ENCODE measurements at regions not wholly inside any gene's neighbourhood (a gene's known extent, or its start where the extent isn't known, plus 50 kb on each side); places are given as distances from the start of the nearest gene placed in this dataset.

DNA sequence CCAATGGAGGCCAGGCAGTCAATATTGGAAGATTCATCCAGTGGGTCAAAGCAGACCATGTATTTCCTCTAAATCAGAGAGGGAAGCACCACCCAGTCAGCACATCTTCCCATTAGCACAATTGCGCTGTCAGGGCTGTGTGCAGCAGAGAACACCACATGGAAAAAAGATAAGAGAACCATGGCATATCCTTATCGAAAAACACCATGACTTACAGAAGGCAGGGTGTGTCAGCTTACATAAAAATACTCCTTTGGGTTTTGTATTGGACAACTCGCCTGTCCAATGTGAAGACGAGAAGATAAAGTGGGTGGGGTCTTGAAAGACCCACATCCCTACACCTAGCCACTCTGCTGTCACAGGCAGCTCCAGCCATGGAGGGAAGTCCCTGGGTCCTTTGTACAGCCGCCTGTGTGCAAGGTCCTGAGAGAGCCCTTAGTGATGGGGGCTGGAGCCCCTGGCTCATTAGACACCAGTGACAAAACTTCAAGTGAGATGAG is 71.9 kb upstream of the SPATA31E1 start:
- TF ChIP-seq, protein P1, sequence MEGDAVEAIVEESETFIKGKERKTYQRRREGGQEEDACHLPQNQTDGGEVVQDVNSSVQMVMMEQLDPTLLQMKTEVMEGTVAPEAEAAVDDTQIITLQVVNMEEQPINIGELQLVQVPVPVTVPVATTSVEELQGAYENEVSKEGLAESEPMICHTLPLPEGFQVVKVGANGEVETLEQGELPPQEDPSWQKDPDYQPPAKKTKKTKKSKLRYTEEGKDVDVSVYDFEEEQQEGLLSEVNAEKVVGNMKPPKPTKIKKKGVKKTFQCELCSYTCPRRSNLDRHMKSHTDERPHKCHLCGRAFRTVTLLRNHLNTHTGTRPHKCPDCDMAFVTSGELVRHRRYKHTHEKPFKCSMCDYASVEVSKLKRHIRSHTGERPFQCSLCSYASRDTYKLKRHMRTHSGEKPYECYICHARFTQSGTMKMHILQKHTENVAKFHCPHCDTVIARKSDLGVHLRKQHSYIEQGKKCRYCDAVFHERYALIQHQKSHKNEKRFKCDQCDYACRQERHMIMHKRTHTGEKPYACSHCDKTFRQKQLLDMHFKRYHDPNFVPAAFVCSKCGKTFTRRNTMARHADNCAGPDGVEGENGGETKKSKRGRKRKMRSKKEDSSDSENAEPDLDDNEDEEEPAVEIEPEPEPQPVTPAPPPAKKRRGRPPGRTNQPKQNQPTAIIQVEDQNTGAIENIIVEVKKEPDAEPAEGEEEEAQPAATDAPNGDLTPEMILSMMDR (IDR thresholded peaks at IDR 0.05) = no peak
- no peaks in the 10 kb centered on the region for H3K9me3 ChIP-seq
- no peak for DNase-seq (ENCODE audit: low spot score in 2 of 2)
- H3K27me3 ChIP-seq = no peaks in the 10 kb centered on the region
- intact Hi-C loops (cut with DNase I) = no loop called here
- H3K4me3 ChIP-seq = no peak overlapping the region
- no peaks in the 10 kb centered on the region for H3K4me1 ChIP-seq
- no peak overlapping the region for H3K27ac ChIP-seq
- H3K36me3 ChIP-seq = no peaks in the 10 kb centered on the region

DNA sequence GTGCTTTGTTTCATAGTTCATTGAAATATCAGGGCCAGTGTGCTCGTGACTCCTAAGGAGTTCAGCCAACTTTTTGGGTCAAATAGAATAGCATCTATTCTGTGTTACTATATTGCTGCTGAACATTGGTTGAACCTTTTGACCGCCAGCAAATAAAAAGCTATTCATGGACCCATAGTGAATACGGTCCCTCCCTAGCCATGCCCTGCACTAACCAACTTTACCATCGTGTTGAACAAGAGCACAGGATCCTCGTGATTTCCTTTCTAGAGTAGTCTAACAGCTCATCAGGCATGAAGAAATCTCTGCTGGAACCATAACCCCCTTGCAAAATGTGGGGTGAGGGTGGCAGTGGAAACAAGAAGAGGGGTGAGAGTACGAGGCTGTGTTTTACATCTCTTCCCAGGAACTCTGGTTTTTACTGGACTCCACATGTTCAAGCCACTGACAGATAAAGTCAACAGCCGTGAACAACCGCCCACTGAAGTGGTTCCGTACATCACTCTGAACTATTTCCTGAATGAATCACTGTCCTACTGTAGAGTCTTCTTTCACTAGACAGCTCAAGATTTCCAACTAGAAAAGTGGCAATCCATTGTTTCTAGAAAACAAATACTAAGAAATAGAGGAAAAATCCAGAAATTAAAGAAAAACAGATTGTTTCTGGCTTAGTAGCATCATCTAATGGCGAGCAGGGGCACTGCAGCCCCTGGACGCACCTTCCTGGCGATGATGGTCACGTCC is 70.1 kb upstream of the SPATA31E1 start:
- Histone ChIP-seq H3K27ac (no peak overlapping the region), H3K4me3 (no peak overlapping the region), H3K27me3 (no peaks in the 10 kb centered on the region), H3K36me3 (no peaks in the 10 kb centered on the region), H3K9me3 (no peaks in the 10 kb centered on the region), H3K4me1 (no peaks in the 10 kb centered on the region)
- TF ChIP-seq, protein P1 (IDR thresholded peaks at IDR 0.05) = peak; percentile 42 to 72 (median 57)
- no peak for DNase-seq (ENCODE audit: low spot score in 2 of 2)
- intact Hi-C loops (cut with DNase I) = loop anchor here (1.0 kb wide), 1 partner anchor 128 kb away; no protein-coding TSS in a partner anchor

DNA sequence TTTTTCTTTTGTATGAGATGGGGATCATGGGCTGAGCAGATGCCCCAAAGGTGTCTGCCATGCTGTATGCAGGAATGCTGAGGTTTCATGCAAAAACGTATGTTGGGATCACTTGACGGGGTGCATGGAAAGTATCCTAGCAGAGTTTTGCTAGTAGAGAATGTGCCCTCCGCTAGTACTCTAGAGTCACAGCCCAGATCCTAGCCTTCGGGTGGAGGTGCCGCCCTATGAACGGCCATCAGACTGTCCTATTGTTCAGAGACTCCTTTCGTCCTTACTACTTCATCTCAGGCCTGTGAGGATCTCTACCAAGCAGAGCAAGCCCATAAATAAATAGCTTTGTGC is 69.6 kb upstream of the SPATA31E1 start:
- Histone ChIP-seq H3K36me3 (no peaks in the 10 kb centered on the region), H3K4me1 (no peaks in the 10 kb centered on the region), H3K27ac (no peak overlapping the region), H3K9me3 (no peaks in the 10 kb centered on the region), H3K27me3 (no peaks in the 10 kb centered on the region), H3K4me3 (no peak overlapping the region)
- intact Hi-C loops (cut with DNase I) = no loop called here
- TF ChIP-seq, protein P1 (IDR thresholded peaks at IDR 0.05) = no peak
- DNase-seq (ENCODE audit: low spot score in 2 of 2) = no peak

DNA sequence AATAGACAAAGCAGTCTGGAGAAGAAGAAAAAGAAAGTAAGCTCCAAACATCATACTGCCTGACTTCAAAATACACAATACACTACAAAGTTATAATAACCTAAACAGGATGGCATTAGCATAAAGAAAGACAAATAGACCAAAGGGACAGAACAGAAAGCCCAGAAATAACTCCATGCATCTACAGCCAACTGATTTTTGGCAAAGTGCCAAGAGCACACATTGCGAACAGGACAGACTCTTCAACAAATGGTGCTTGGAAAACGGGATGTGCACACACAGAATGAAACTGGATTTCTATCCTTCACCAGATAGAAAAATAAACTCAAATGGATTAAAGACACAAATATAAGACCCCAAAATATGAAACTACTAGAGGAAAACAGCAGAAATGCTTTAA is 66.6 kb upstream of the SPATA31E1 start:
- Histone ChIP-seq H3K4me3 (no peak overlapping the region), H3K36me3 (no peaks in the 10 kb centered on the region), H3K27me3 (no peaks in the 10 kb centered on the region), H3K9me3 (no peaks in the 10 kb centered on the region), H3K4me1 (no peaks in the 10 kb centered on the region), H3K27ac (no peak overlapping the region)
- no peak for DNase-seq (ENCODE audit: low spot score in 2 of 2)
- intact Hi-C loops (cut with DNase I) = no loop called here
- TF ChIP-seq, protein P1 (IDR thresholded peaks at IDR 0.05) = no peak

DNA sequence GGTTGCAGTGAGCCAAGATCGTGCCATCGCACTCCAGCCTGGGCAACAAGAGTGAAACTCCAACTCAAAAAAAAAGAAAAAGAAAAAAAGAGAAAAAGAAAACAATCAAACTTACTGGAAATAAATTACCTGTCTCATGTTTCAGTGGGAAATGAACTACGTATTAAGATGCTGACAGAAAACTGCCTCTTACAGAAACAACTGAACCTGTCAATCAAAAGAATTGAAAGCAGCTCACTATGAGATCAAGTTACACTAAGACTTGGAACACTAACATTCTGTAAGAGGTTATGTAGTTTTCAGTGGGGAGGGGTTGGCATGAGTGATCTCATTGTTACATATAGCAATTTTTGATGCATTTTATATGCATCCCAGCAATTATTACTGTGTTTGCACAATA is 64.4 kb upstream of the SPATA31E1 start:
- no peaks in the 10 kb centered on the region for H3K36me3 ChIP-seq
- intact Hi-C loops (cut with DNase I) = no loop called here
- H3K9me3 ChIP-seq = no peaks in the 10 kb centered on the region
- no peaks in the 10 kb centered on the region for H3K27me3 ChIP-seq
- TF ChIP-seq, protein P1 (IDR thresholded peaks at IDR 0.05) = no peak
- no peaks in the 10 kb centered on the region for H3K4me1 ChIP-seq
- DNase-seq (ENCODE audit: low spot score in 2 of 2) = no peak
- no peak overlapping the region for H3K27ac ChIP-seq
- no peak overlapping the region for H3K4me3 ChIP-seq

Measured in ascending aorta (tissue), 2 donors.